BE2C (cell line): ENCODE measurements at regions not wholly inside any gene's neighbourhood (a gene's known extent, or its start where the extent isn't known, plus 50 kb on each side); places are given as distances from the start of the nearest gene placed in this dataset.

Source experiments
- DNase-seq: peaks from one replicate; pipeline ENCODE4 v3.0.0-alpha.2; 2020
- H3K27me3 ChIP-seq: fragments of 250-450 bp; sonication (Bioruptor Pico); 2 replicates; pipeline ENCODE4 v1.5.1; 2020; ENCODE audit warnings: mild to moderate bottlenecking
- H3K36me3 ChIP-seq: fragments of 250-450 bp; sonication (Bioruptor Pico); 2 replicates; pipeline ENCODE4 v1.5.1; 2020; ENCODE audit warnings: mild to moderate bottlenecking
- H3K4me1 ChIP-seq: fragments of 250-450 bp; sonication (Bioruptor Pico); 2 replicates; pipeline ENCODE4 v1.5.1; 2020
- H3K4me3 ChIP-seq: 2 replicates; pipeline ENCODE4 v1.5.1; 2011; ENCODE audit warnings: low read depth, low read length
- H3K9me3 ChIP-seq: fragments of 250-450 bp; sonication (Bioruptor Pico); 2 replicates; pipeline ENCODE4 v1.5.1; 2020
- CTCF ChIP-seq: IDR thresholded peaks from 2 replicates; pipeline ENCODE4 v1.5.1; 2012; ENCODE audit warnings: mild to moderate bottlenecking, low read depth, low read length

- H3K9me3 ChIP-seq = no peaks in the 10 kb centered on the region
- no peaks in the 10 kb centered on the region for H3K36me3 ChIP-seq
- no peaks in the 10 kb centered on the region for H3K27me3 ChIP-seq
- no peak overlapping the region for H3K4me3 ChIP-seq
- DNase-seq = no peak
- H3K4me1 ChIP-seq = no peaks in the 10 kb centered on the region
- no peak for TF ChIP-seq CTCF
Observed at GRCh38 chr9:95605816-95606488, 89.2 kb upstream of the PTCH1 start.

GRCh38 chr9:95605101-95605500, 88.3 kb upstream of the PTCH1 start:
- H3K27me3 ChIP-seq = no peaks in the 10 kb centered on the region
- H3K4me1 ChIP-seq = no peaks in the 10 kb centered on the region
- no peak for TF ChIP-seq CTCF
- no peaks in the 10 kb centered on the region for H3K36me3 ChIP-seq
- H3K9me3 ChIP-seq = no peaks in the 10 kb centered on the region
- no peak overlapping the region for H3K4me3 ChIP-seq
- DNase-seq = no peak

- Histone ChIP-seq H3K4me1 (no peaks in the 10 kb centered on the region), H3K4me3 (no peak overlapping the region), H3K9me3 (no peaks in the 10 kb centered on the region), H3K27me3 (no peaks in the 10 kb centered on the region), H3K36me3 (no peaks in the 10 kb centered on the region)
- DNase-seq = no peak
- TF ChIP-seq CTCF = no peak
Observed at GRCh38 chr9:95598236-95598635, 81.5 kb upstream of the PTCH1 start.

- no peak for DNase-seq
- no peaks in the 10 kb centered on the region for H3K36me3 ChIP-seq
- H3K9me3 ChIP-seq = no peaks in the 10 kb centered on the region; the same call in 1 of the 2 replicates
- no peaks in the 10 kb centered on the region for H3K4me1 ChIP-seq
- TF ChIP-seq CTCF = no peak
- H3K4me3 ChIP-seq = no peak overlapping the region
- H3K27me3 ChIP-seq = no peaks in the 10 kb centered on the region
Observed at GRCh38 chr9:95595721-95596295, 79.0 kb upstream of the PTCH1 start.

GRCh38 chr9:95592931-95593330, 76.2 kb upstream of the PTCH1 start:
- no peak for DNase-seq
- Histone ChIP-seq H3K4me3 (no peak overlapping the region), H3K9me3 (no peaks in the 10 kb centered on the region; the same call in 1 of the 2 replicates), H3K27me3 (no peaks in the 10 kb centered on the region), H3K4me1 (no peaks in the 10 kb centered on the region), H3K36me3 (no peaks in the 10 kb centered on the region)
- TF ChIP-seq CTCF = no peak

GRCh38 chr9:95588724-95589588, 72.2 kb upstream of the PTCH1 start:
- Histone ChIP-seq H3K36me3 (no peaks in the 10 kb centered on the region), H3K9me3 (no peaks in the 10 kb centered on the region; the same call in 1 of the 2 replicates), H3K4me3 (no peak overlapping the region), H3K4me1 (no peaks in the 10 kb centered on the region), H3K27me3 (no peaks in the 10 kb centered on the region)
- no peak for DNase-seq
- no peak for TF ChIP-seq CTCF
